CD14-positive monocyte (primary cell): ENCODE measurements at regions not wholly inside any gene's neighbourhood (a gene's known extent, or its start where the extent isn't known, plus 50 kb on each side); places are given as distances from the start of the nearest gene placed in this dataset.

Source experiments
- DNase-seq, 3 donors: peaks; one replicate each; pipeline ENCODE4 v3.0.0-alpha.2; 2011 to 2022
- H2AFZ ChIP-seq: 2 replicates; pipeline ENCODE4 v1.6.0; 2012; ENCODE audit warnings: mild to moderate bottlenecking, low read depth, low read length, inconsistent platforms; ENCODE audit not compliant: insufficient read depth, poor library complexity, severe bottlenecking
- H3K27ac ChIP-seq, 2 donors: 1 replicate in 1 of 2; 2 replicates in 1 of 2; pipeline ENCODE4 v1.5.1; 2012 to 2013; ENCODE audit warnings: low read length in 2 of 2, control low read depth in 1 of 2, inconsistent platforms in 1 of 2, low read depth in 1 of 2, mild to moderate bottlenecking in 1 of 2
- H3K27me3 ChIP-seq, 2 donors: one replicate each; pipeline versions ENCODE4 v1.6.0 to v1.6.1; 2011 to 2013; ENCODE audit warnings: low read length in 2 of 2; ENCODE audit not compliant: control insufficient read depth in 2 of 2, insufficient read depth in 2 of 2
- H3K36me3 ChIP-seq, 2 donors: replicated peaks in 1 of 2; 1 replicate in 1 of 2; 2 replicates in 1 of 2; pipeline versions ENCODE4 v1.5.1 to v1.6.1; 2012 to 2013; ENCODE audit warnings: low read length in 2 of 2, control low read depth in 1 of 2, inconsistent platforms in 1 of 2, mild to moderate bottlenecking in 1 of 2; ENCODE audit not compliant: insufficient read depth in 2 of 2, control insufficient read depth in 1 of 2
- H3K4me1 ChIP-seq, 2 donors: 1 replicate in 1 of 2; 2 replicates in 1 of 2; pipeline versions ENCODE4 v1.5.1 to v1.6.1; 2012 to 2013; ENCODE audit warnings: low read length in 2 of 2, control low read depth in 1 of 2, inconsistent platforms in 1 of 2, mild to moderate bottlenecking in 1 of 2, moderate library complexity in 1 of 2; ENCODE audit not compliant: insufficient read depth in 2 of 2, control insufficient read depth in 1 of 2
- H3K4me2 ChIP-seq: replicated peaks from 2 replicates; pipeline ENCODE3; 2012; ENCODE audit warnings: low read length, moderate library complexity, mild to moderate bottlenecking; ENCODE audit not compliant: poor library complexity, severe bottlenecking; ENCODE audit errors: extremely low read depth
- H3K4me3 ChIP-seq, 3 experiments: fragments of 200-600 bp in 1 of 3; sonication (generic) in 1 of 3; replicated peaks in 1 of 3; 1 replicate in 2 of 3; 2 replicates in 1 of 3; pipeline ENCODE4 v1.5.1; 2011 to 2013; ENCODE audit warnings: low read length in 3 of 3, mild to moderate bottlenecking in 3 of 3, control low read depth in 2 of 3, low read depth in 2 of 3, inconsistent platforms in 1 of 3, moderate library complexity in 1 of 3
- H3K79me2 ChIP-seq: 2 replicates; pipeline ENCODE4 v1.6.0; 2012; ENCODE audit warnings: mild to moderate bottlenecking, control low read depth, inconsistent platforms, low read length, moderate library complexity; ENCODE audit not compliant: insufficient read depth
- H3K9ac ChIP-seq: 2 replicates; pipeline ENCODE4 v1.6.0; 2017; ENCODE audit warnings: low read length, mild to moderate bottlenecking; ENCODE audit not compliant: insufficient read depth, poor library complexity, severe bottlenecking
- H3K9me3 ChIP-seq, 2 donors: replicated peaks in 1 of 2; 1 replicate in 1 of 2; 2 replicates in 1 of 2; pipeline versions ENCODE4 v1.5.1 to v1.6.1; 2012 to 2013; ENCODE audit warnings: low read length in 2 of 2, control low read depth in 1 of 2; ENCODE audit not compliant: control insufficient read depth in 1 of 2, insufficient read depth in 1 of 2
- H4K20me1 ChIP-seq: 2 replicates; pipeline ENCODE4 v1.6.0; 2012; ENCODE audit warnings: mild to moderate bottlenecking, low read length, control low read depth, moderate library complexity; ENCODE audit not compliant: insufficient read depth
- H3K27ac Mint-ChIP-seq, 7 donors: one replicate each; pipeline ENCODE4 v1.8.0; 2020; ENCODE audit warnings: mild to moderate bottlenecking in 7 of 7, mixed read lengths in 7 of 7, moderate library complexity in 6 of 7, inconsistent platforms in 2 of 7
- H3K27me3 Mint-ChIP-seq, 3 donors: one replicate each; pipeline ENCODE4 v1.8.0; 2021 to 2022; ENCODE audit warnings: low read depth in 3 of 3, mild to moderate bottlenecking in 3 of 3, mixed read lengths in 3 of 3, moderate library complexity in 3 of 3, inconsistent platforms in 1 of 3
- H3K36me3 Mint-ChIP-seq, 2 donors: one replicate each; pipeline ENCODE4 v1.8.0; 2020; ENCODE audit warnings: mixed read lengths in 2 of 2, inconsistent platforms in 1 of 2, mild to moderate bottlenecking in 1 of 2
- H3K4me1 Mint-ChIP-seq: one replicate; pipeline ENCODE4 v1.8.0; 2020; ENCODE audit warnings: mild to moderate bottlenecking, mixed read lengths
- H3K4me3 Mint-ChIP-seq, 2 donors: one replicate each; pipeline ENCODE4 v1.8.0; 2020; ENCODE audit warnings: mild to moderate bottlenecking in 2 of 2, mixed read lengths in 2 of 2, moderate library complexity in 1 of 2
- H3K9me3 Mint-ChIP-seq, 7 donors: one replicate each; pipeline ENCODE4 v1.8.0; 2020 to 2022; ENCODE audit warnings: mixed read lengths in 7 of 7, mild to moderate bottlenecking in 6 of 7, moderate library complexity in 6 of 7, inconsistent platforms in 2 of 7
- CTCF ChIP-seq: fragments of 200-600 bp; IDR thresholded peaks from one replicate; pipeline ENCODE4 v1.8.0; 2022; ENCODE audit warnings: antibody characterized with exemption, mild to moderate bottlenecking
- WGBS: methylation state at CpG from one replicate; pipeline ENCODE4 v1.1.5; 2013; ENCODE audit warnings: missing lambda C conversion rate; ENCODE audit not compliant: insufficient coverage; 5-methylcytosine and 5-hydroxymethylcytosine counted together
- intact Hi-C, 2 donors: fragments of 100-400 bp; cut with micrococcal nuclease; formaldehyde crosslinking; loops; one replicate each; pipeline versions ENCODE4 v1.15.0 to v1.15.1; 2023

DNA sequence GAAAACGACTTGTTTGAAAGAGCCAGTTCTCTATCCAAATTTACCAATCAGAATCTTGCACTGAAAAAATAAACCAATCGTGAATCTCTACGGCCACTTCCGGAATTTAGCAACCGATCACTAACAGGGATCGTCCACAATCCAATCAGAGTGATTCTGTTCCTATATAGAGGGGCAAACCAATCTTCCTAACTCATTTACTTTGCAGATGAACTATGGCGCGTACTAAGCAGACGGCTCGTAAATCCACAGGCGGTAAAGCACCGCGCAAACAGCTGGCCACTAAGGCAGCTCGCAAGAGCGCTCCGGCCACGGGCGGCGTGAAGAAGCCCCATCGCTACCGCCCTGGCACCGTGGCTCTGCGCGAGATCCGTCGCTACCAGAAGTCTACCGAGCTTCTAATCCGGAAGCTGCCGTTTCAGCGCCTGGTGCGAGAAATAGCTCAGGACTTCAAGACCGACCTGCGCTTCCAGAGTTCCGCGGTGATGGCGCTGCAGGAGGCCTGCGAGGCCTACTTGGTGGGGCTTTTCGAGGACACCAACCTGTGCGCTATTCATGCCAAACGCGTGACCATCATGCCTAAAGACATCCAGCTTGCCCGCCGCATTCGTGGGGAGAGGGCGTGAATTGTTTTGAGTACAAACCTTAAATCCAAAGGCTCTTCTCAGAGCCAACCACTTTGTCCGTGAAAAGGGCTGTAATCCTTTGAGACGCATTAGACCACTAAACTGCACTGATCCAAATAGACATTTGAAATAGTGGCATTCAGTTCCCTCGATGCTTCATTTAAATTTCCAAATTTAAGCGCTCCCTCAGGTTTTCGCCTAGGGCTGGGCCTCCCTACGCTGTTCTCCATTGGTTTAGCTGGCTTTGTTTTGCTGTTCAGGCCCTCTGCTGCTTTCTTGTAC, 138.0 kb downstream of the HFE start:
- Histone ChIP-seq H3K9me3 (peaks cover 7 to 13% of the 10 kb centered on the region in 2 donors), H3K4me3 (peak overlapping the region in 1 of 3 experiments; percentile 94), H3K9ac (no peak overlapping the region), H3K27me3 (no peaks in the 10 kb centered on the region), H3K36me3 (no peaks in the 10 kb centered on the region), H3K4me1 (peaks cover 12 to 25% of the 10 kb centered on the region in 2 donors), H2AFZ (no peak overlapping the region), H3K27ac (peak overlapping the region in 1 of 2 donors; percentile 92), H3K4me2 (peak overlapping the region; percentile 84), H4K20me1 (no peaks in the 10 kb centered on the region), H3K79me2 (peaks cover 3% of the 10 kb centered on the region)
- H3K4me1 Mint-ChIP-seq, result peaks cover 22% of the 10 kb centered on the region
- WGBS, result 91% methylated on average over 46 of the region's 51 CpGs
- peaks cover 0 to 2% (median 0%) of the 10 kb centered on the region in 7 donors for H3K9me3 Mint-ChIP-seq
- DNase-seq, result no peak
- H3K27ac Mint-ChIP-seq, result no peak overlapping the region
- TF ChIP-seq CTCF, result no peak
- intact Hi-C loops, result no loop called here
- no peaks in the 10 kb centered on the region for H3K36me3 Mint-ChIP-seq
- no peak overlapping the region for H3K4me3 Mint-ChIP-seq
- H3K27me3 Mint-ChIP-seq, result peaks cover 0 to 2% (median 0%) of the 10 kb centered on the region in 3 donors

- Mint-ChIP-seq H3K4me1 (peaks cover 25% of the 10 kb centered on the region), H3K27ac (no peak overlapping the region), H3K27me3 (peaks cover 0 to under 1% (median 0%) of the 10 kb centered on the region in 3 donors), H3K9me3 (peaks cover 0 to 2% (median 0%) of the 10 kb centered on the region in 7 donors), H3K36me3 (no peaks in the 10 kb centered on the region), H3K4me3 (no peak overlapping the region)
- 95% methylated on average over 26 of the region's 28 CpGs for WGBS
- intact Hi-C loops, result no loop called here
- Histone ChIP-seq H3K4me1 (peaks cover 18 to 34% of the 10 kb centered on the region in 2 donors), H3K27ac (no peak overlapping the region), H3K36me3 (no peaks in the 10 kb centered on the region), H3K4me3 (no peak overlapping the region), H3K4me2 (no peak overlapping the region), H3K9me3 (peaks cover 7 to 13% of the 10 kb centered on the region in 2 donors), H2AFZ (no peak overlapping the region), H3K79me2 (peaks cover 3% of the 10 kb centered on the region), H4K20me1 (no peaks in the 10 kb centered on the region), H3K9ac (no peak overlapping the region), H3K27me3 (no peaks in the 10 kb centered on the region)
- no peak for DNase-seq
- TF ChIP-seq CTCF, result no peak
Measured at GRCh38 chr6:26225848-26226578, 138.8 kb downstream of the HFE start.
